ENCODE measurements at regions not wholly inside any gene's neighbourhood (a gene's known extent, or its start where the extent isn't known, plus 50 kb on each side); places are given as distances from the start of the nearest gene placed in this dataset.
A peak's percentile ranks its signal among the peaks of the same experiment; 100 is the strongest.

GRCh38 chr1:34524783-34525182 is 230.1 kb upstream of the GJB5 start:
- POLR2A ChIA-PET (ENCODE audit: partially characterized antibody) = no interaction called here
- intact Hi-C loops (cut with micrococcal nuclease) = no loop called here
- Mint-ChIP-seq H3K27me3 (peaks cover 21 to 22% of the 10 kb centered on the region in 2 donors), H3K4me1 (no peaks in the 10 kb centered on the region), H3K4me3 (no peak overlapping the region), H3K36me3 (no peaks in the 10 kb centered on the region), H3K9me3 (peaks cover 0 to 2% (median 0%) of the 10 kb centered on the region in 8 donors), H3K27ac (no peak overlapping the region)
- CTCF ChIA-PET (ENCODE audit: partially characterized antibody) = interaction anchor here (0.6 kb wide), 1 partner anchor 50 kb away, joined by 4 read pairs; no protein-coding TSS in a partner anchor
- Histone ChIP-seq H3K36me3 (ENCODE audit: insufficient read depth, low read length) (no peaks in the 10 kb centered on the region), H3K4me1 (ENCODE audit: insufficient read depth, low read length) (no peaks in the 10 kb centered on the region), H3K27me3 (ENCODE audit: insufficient read depth, low read length) (no peaks in the 10 kb centered on the region), H3K9me3 (ENCODE audit: control insufficient read depth in 1 of 2, low read length in 2 of 2) (no peaks in the 10 kb centered on the region), H3K4me3 (ENCODE audit: low read length in 2 of 2) (no peak overlapping the region), H3K27ac (ENCODE audit: low read depth, low read length) (no peak overlapping the region)
- peak in 1 of 5 donors; percentile 27 for DNase-seq

- no peaks in the 10 kb centered on the region for H3K27me3 ChIP-seq (ENCODE audit: insufficient read depth, low read length)
- no peak overlapping the region for H3K27ac ChIP-seq (ENCODE audit: low read depth, low read length)
- no peaks in the 10 kb centered on the region for H3K36me3 ChIP-seq (ENCODE audit: insufficient read depth, low read length)
- Mint-ChIP-seq H3K9me3 (peaks cover 0 to 4% (median 0%) of the 10 kb centered on the region in 8 donors), H3K4me1 (no peaks in the 10 kb centered on the region), H3K27ac (no peak overlapping the region), H3K4me3 (no peak overlapping the region), H3K27me3 (peaks cover 15 to 21% of the 10 kb centered on the region in 2 donors), H3K36me3 (no peaks in the 10 kb centered on the region)
- no peak overlapping the region for H3K4me3 ChIP-seq (ENCODE audit: low read length in 2 of 2)
- ChIA-PET POLR2A (ENCODE audit: partially characterized antibody) (no interaction called here), CTCF (ENCODE audit: partially characterized antibody) (no interaction called here)
- no peak for DNase-seq
- no peaks in the 10 kb centered on the region for H3K9me3 ChIP-seq (ENCODE audit: control insufficient read depth in 1 of 2, low read length in 2 of 2)
- no peaks in the 10 kb centered on the region for H3K4me1 ChIP-seq (ENCODE audit: insufficient read depth, low read length)
- intact Hi-C loops (cut with micrococcal nuclease) = no loop called here
These were observed 224.7 kb upstream of the GJB5 start for GRCh38 chr1:34529935-34530859.

DNA sequence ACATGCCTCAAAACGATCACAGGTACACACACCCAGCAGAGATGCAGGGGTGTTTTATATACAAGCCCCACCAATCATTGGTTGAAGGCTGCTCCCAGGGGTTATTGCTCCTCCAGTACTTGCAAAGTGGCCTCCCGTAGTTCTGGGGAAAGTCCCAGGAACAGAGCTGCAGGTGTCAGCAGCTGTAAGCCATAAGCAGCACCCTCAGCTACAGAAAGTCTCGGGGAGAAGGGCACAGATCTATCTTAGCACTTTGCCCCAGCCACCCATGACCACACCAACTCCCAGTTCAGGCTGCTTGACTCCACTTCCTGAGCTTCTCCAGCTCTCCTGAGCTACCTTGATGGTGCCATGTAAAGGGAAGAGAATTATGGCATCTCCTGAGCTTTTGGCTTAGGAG is 222.7 kb upstream of the GJB5 start:
- Mint-ChIP-seq H3K4me3 (no peak overlapping the region), H3K27me3 (peaks cover 10 to 20% of the 10 kb centered on the region in 2 donors), H3K4me1 (no peaks in the 10 kb centered on the region), H3K9me3 (peaks cover 0 to 4% (median under 1%) of the 10 kb centered on the region in 8 donors), H3K36me3 (no peaks in the 10 kb centered on the region), H3K27ac (no peak overlapping the region)
- Histone ChIP-seq H3K4me1 (ENCODE audit: insufficient read depth, low read length) (no peaks in the 10 kb centered on the region), H3K36me3 (ENCODE audit: insufficient read depth, low read length) (no peaks in the 10 kb centered on the region), H3K9me3 (ENCODE audit: control insufficient read depth in 1 of 2, low read length in 2 of 2) (no peaks in the 10 kb centered on the region), H3K27me3 (ENCODE audit: insufficient read depth, low read length) (no peaks in the 10 kb centered on the region), H3K27ac (ENCODE audit: low read depth, low read length) (no peak overlapping the region), H3K4me3 (ENCODE audit: low read length in 2 of 2) (no peak overlapping the region)
- ChIA-PET POLR2A (ENCODE audit: partially characterized antibody) (no interaction called here), CTCF (ENCODE audit: partially characterized antibody) (no interaction called here)
- intact Hi-C loops (cut with micrococcal nuclease) = no loop called here
- DNase-seq = no peak

GRCh38 chr1:34538481-34538880 is 216.4 kb upstream of the GJB5 start:
- ChIA-PET CTCF (ENCODE audit: partially characterized antibody) (no interaction called here), POLR2A (ENCODE audit: partially characterized antibody) (no interaction called here)
- no peaks in the 10 kb centered on the region for H3K36me3 ChIP-seq (ENCODE audit: insufficient read depth, low read length)
- no peaks in the 10 kb centered on the region for H3K4me1 Mint-ChIP-seq
- H3K27ac ChIP-seq (ENCODE audit: low read depth, low read length) = no peak overlapping the region
- H3K4me3 Mint-ChIP-seq = no peak overlapping the region
- no peaks in the 10 kb centered on the region for H3K9me3 ChIP-seq (ENCODE audit: control insufficient read depth in 1 of 2, low read length in 2 of 2)
- peaks cover 0 to 11% (median 3%) of the 10 kb centered on the region in 8 donors for H3K9me3 Mint-ChIP-seq
- peaks cover 4% of the 10 kb centered on the region for H3K27me3 ChIP-seq (ENCODE audit: insufficient read depth, low read length)
- H3K27me3 Mint-ChIP-seq = peaks cover 8 to 14% of the 10 kb centered on the region in 2 donors
- no peaks in the 10 kb centered on the region for H3K4me1 ChIP-seq (ENCODE audit: insufficient read depth, low read length)
- no peaks in the 10 kb centered on the region for H3K36me3 Mint-ChIP-seq
- intact Hi-C loops (cut with micrococcal nuclease) = no loop called here
- no peak for DNase-seq
- H3K4me3 ChIP-seq (ENCODE audit: low read length in 2 of 2) = no peak overlapping the region
- no peak overlapping the region for H3K27ac Mint-ChIP-seq

DNA sequence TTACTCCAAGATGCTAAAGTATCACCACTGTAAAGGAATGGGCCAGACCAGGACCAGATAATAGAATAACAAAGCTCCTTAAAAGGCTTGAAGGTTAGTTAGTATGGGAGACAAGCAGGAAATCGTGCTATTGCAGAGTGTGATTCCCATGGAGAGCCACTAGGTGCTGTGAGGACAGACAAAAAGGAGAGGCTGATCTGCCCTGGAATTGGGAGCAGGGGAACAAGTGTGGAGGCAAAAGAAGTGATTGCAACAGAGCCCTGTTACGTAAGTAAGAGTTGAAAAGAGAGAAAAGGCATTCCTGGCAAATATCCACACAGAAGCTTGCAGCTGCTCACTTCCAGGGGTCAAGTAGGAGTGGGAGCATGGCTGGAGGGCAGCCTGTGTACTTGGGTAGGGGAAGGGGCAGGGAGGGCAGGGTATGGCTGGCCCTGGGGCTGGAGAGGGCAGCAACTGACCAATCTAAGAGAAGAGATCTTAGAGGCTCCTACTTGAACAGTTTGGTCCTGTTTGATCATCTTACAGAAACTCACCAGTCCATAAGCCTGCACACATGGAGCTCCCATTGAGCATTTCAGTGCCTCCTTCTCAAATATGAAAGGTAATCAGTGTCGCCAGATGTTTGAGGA is 207.7 kb upstream of the GJB5 start:
- no peak overlapping the region for H3K4me3 ChIP-seq (ENCODE audit: low read length in 2 of 2)
- no peaks in the 10 kb centered on the region for H3K36me3 ChIP-seq (ENCODE audit: insufficient read depth, low read length)
- ChIA-PET POLR2A (ENCODE audit: partially characterized antibody) (no interaction called here), CTCF (ENCODE audit: partially characterized antibody) (no interaction called here)
- Mint-ChIP-seq H3K4me3 (no peak overlapping the region), H3K9me3 (peaks cover 0 to 9% (median 0%) of the 10 kb centered on the region in 8 donors), H3K27ac (no peak overlapping the region), H3K36me3 (no peaks in the 10 kb centered on the region), H3K27me3 (peaks cover 17 to 18% of the 10 kb centered on the region in 2 donors), H3K4me1 (no peaks in the 10 kb centered on the region)
- DNase-seq = no peak
- H3K27me3 ChIP-seq (ENCODE audit: insufficient read depth, low read length) = no peaks in the 10 kb centered on the region
- H3K27ac ChIP-seq (ENCODE audit: low read depth, low read length) = no peak overlapping the region
- intact Hi-C loops (cut with micrococcal nuclease) = no loop called here
- no peaks in the 10 kb centered on the region for H3K9me3 ChIP-seq (ENCODE audit: control insufficient read depth in 1 of 2, low read length in 2 of 2)
- H3K4me1 ChIP-seq (ENCODE audit: insufficient read depth, low read length) = no peaks in the 10 kb centered on the region

- no peaks in the 10 kb centered on the region for H3K4me1 ChIP-seq (ENCODE audit: insufficient read depth, low read length)
- no peak for DNase-seq
- Mint-ChIP-seq H3K4me1 (no peaks in the 10 kb centered on the region), H3K4me3 (no peak overlapping the region), H3K9me3 (peaks cover 0 to 9% (median 4%) of the 10 kb centered on the region in 8 donors), H3K27me3 (peaks cover 17 to 21% of the 10 kb centered on the region in 2 donors), H3K27ac (no peak overlapping the region), H3K36me3 (no peaks in the 10 kb centered on the region)
- intact Hi-C loops (cut with micrococcal nuclease) = no loop called here
- CTCF ChIA-PET (ENCODE audit: partially characterized antibody) = no interaction called here
- H3K27me3 ChIP-seq (ENCODE audit: insufficient read depth, low read length) = no peaks in the 10 kb centered on the region
- POLR2A ChIA-PET (ENCODE audit: partially characterized antibody) = no interaction called here
- H3K36me3 ChIP-seq (ENCODE audit: insufficient read depth, low read length) = no peaks in the 10 kb centered on the region
- H3K9me3 ChIP-seq (ENCODE audit: control insufficient read depth in 1 of 2, low read length in 2 of 2) = no peaks in the 10 kb centered on the region
- no peak overlapping the region for H3K27ac ChIP-seq (ENCODE audit: low read depth, low read length)
- no peak overlapping the region for H3K4me3 ChIP-seq (ENCODE audit: low read length in 2 of 2)
These were observed 205.6 kb upstream of the GJB5 start for GRCh38 chr1:34549199-34549598.

DNA sequence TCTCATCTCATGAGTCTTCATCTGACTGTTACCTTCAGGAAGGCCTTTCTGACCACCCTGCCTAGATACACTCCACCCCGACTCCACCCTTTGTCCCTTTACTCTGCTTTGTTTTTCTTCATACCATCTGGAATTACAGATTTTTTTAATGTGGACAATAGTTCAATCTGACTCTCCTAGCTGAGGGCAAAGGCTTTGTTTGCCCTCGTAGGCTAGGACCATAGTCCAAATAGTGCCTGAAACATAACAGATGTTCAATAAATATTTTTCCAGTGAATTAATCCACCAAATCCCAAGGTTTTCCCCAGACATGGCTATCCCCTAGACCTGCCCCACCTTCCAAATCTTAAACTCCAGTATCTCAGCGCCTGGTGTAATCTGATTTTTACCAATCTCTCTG is 176.5 kb upstream of the GJB5 start:
- H3K27me3 Mint-ChIP-seq = peaks cover 22 to 27% of the 10 kb centered on the region in 2 donors
- H3K4me1 Mint-ChIP-seq = no peaks in the 10 kb centered on the region
- Histone ChIP-seq H3K27me3 (ENCODE audit: insufficient read depth, low read length) (no peaks in the 10 kb centered on the region), H3K36me3 (ENCODE audit: insufficient read depth, low read length) (no peaks in the 10 kb centered on the region), H3K27ac (ENCODE audit: low read depth, low read length) (no peak overlapping the region), H3K9me3 (ENCODE audit: control insufficient read depth in 1 of 2, low read length in 2 of 2) (no peaks in the 10 kb centered on the region), H3K4me1 (ENCODE audit: insufficient read depth, low read length) (no peaks in the 10 kb centered on the region), H3K4me3 (ENCODE audit: low read length in 2 of 2) (no peak overlapping the region)
- intact Hi-C loops (cut with micrococcal nuclease) = no loop called here
- H3K36me3 Mint-ChIP-seq = no peaks in the 10 kb centered on the region
- peaks cover 0 to 6% (median 0%) of the 10 kb centered on the region in 8 donors for H3K9me3 Mint-ChIP-seq
- DNase-seq = no peak
- H3K27ac Mint-ChIP-seq = no peak overlapping the region
- CTCF ChIA-PET (ENCODE audit: partially characterized antibody) = no interaction called here
- no peak overlapping the region for H3K4me3 Mint-ChIP-seq
- POLR2A ChIA-PET (ENCODE audit: partially characterized antibody) = no interaction called here

Data from CD4-positive, alpha-beta memory T cell (primary cell).